HG03558 (cell line): ENCODE measurements at regions not wholly inside any gene's neighbourhood (a gene's known extent, or its start where the extent isn't known, plus 50 kb on each side); places are given as distances from the start of the nearest gene placed in this dataset.

Source experiments
- ATAC-seq: cut with Tn5 transposase; IDR thresholded peaks from one replicate; pipeline ENCODE4 v1.9.1; 2021; ENCODE audit warnings: moderate number of reproducible peaks; ENCODE audit not compliant: unreplicated experiment; ENCODE audit errors: extremely low read depth

- ATAC-seq = no peak
Measured at GRCh38 chr13:47218611-47219010, 321.8 kb upstream of the HTR2A start.

DNA sequence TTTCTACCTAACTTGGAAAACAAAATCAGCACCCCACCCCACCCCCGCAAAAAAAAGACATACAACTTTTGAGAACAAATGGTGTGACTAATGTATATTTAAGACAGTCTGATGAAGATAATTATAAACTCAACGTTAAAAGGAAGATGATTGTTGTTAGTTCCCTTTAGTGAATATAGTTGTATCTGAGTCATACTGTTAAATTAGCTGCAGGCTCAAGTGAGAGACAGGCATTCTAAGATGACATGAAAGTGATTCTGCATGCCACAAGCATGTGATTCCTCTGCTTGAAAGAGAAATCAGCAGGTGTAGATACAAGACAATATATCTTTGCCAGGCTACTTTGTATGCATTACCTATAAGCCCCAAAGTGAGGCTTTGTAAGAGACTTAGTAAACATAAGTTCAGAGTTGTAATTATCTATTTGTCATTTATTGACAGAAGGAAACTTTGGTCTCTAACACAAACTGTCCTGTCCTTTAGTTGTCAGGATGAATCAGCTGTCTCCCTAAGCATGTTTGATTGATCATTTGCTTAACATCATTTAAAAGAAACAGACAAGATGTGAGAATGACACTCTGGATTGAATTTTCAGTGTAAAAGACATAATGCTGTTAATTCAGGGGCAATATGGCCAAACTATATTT, 319.4 kb upstream of the HTR2A start:
- ATAC-seq = no peak

- ATAC-seq = no peak
Measured at GRCh38 chr13:47215736-47216135, 318.9 kb upstream of the HTR2A start.

GRCh38 chr13:47213047-47213446, 316.2 kb upstream of the HTR2A start:
- ATAC-seq = no peak

GRCh38 chr13:47211106-47211505, 314.3 kb upstream of the HTR2A start:
- ATAC-seq = no peak

GRCh38 chr13:47206111-47206510, 309.3 kb upstream of the HTR2A start:
- ATAC-seq = no peak

DNA sequence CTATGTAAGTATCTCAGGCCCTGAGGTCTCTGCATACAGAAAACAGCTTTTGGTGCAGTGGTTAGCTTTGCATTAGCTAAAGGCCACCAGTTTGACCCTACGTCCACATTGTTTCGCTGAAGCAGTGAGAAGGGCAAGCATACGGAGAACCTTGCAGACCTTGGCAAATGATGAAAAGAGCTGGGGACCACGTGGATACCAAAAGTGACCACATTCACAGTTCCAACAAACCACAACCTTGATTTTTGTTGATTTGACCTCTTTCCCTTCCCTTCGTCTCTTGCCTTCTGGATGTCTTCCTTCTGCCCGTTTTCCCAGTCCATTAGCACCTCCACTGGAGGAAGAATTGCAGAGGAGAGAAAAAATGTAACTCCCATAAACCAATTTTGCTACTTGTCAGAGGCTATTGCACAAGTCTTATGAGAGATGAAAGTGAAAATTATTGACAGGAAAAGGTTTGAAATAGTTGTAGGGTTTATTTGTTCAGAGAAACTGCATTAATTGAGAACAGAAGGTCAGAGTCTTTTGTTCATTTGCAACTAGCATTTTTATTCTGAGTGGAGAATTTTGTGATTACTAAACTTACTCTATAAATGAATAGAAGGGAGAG, 293.9 kb upstream of the HTR2A start:
- no peak for ATAC-seq

DNA sequence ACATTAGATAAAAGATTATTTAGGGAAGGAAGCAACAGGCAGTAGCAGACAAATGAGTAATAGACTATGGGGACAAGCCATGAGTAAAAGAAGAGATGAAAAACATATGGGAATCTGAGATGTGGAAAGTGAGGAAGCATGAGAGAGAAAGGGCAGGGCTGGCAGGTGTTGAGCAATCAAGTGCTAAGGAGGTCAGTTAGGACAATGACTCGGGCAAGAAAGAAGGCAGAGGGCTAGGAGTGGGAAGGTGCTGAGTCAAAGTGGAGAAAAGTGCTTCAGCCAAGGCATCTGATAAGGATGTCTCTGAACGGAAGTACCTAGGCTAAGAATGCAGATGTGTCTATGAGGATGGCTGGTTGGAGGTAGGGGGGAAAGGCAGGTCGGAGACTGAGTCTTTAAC, 291.9 kb upstream of the HTR2A start:
- ATAC-seq = no peak

- ATAC-seq = no peak
Measured at GRCh38 chr13:47186471-47186870, 289.6 kb upstream of the HTR2A start.

DNA sequence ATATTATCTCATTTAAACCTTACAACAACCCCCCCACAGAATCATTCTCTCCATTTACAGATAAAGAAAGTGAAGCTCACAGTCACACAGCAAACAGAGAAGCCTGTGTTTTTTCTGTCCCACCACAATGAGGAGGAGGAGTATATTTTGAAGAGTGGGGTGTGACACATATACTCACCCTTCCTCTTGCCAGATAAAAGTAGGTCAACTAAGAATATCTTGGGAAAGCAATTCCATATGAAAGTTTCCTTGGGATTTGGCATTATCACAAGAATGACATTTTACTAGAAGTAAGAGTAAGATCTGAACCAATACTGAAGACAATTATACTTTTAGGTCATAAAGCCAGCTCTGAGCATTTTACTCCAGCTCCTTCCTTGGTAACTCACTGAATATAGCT, 287.5 kb upstream of the HTR2A start:
- no peak for ATAC-seq

DNA sequence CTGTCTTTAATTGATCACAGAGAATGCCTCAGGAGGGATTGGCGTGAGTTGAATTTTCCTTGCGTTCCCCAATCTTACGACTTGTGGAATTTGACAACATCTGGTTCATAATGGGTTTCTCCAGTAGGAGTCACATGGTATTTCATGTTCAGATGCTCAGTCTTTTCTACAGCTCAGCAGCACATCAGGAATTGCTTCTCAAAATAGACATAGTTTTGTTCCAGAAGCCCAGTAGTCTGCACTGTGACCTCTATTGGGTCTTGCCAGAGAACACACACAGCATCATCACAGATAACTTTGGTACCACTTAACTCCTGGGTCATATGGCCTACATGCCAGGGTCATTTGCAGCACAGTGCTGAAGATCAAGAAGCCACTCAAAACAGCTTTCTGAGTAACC, 282.5 kb upstream of the HTR2A start:
- no peak for ATAC-seq

DNA sequence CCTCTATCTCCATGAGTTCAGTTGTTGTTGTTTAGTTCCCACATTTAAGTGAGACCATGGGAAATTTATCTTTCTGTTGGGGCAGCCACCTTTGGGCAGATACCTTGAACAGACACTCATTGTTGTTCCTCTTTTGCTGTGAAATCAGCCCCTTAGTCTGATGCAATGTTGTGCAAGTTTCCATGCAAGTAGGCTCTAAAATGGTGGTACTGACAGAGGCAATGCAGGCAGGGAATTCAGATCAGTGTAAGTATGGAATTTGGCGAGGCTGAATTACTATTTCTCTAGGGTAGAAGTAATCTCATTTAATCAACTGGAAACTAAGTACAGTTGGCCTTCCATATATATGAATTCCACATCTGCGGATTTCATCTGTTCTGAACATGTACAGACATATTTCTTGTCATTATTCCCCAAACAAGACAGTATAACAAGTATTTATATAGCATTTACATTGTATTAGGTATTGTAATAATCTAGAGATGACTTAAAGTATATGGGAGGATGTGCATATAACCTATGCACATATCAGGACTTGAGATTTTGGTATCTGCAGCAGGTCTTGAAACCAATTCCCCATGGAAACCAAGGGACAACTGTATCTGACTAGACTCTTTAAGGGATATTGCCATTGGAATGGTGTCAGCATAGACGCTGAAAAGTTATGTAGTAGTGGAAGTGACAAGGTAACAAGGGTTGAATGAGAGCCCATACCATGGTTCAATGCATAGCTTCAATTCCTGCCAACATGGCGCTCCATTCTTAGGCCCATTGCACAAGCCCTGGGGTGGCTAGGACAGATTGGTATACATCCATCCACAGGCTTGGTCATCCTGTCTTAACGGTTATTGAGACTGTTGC, 281.5 kb upstream of the HTR2A start:
- ATAC-seq = no peak

GRCh38 chr13:47175172-47175866, 278.5 kb upstream of the HTR2A start:
- no peak for ATAC-seq

- ATAC-seq = no peak
Measured at GRCh38 chr13:47170971-47171370, 274.1 kb upstream of the HTR2A start.

- ATAC-seq = no peak
Measured at GRCh38 chr13:47168618-47169017, 271.8 kb upstream of the HTR2A start.

GRCh38 chr13:47168066-47168465, 271.2 kb upstream of the HTR2A start:
- no peak for ATAC-seq

DNA sequence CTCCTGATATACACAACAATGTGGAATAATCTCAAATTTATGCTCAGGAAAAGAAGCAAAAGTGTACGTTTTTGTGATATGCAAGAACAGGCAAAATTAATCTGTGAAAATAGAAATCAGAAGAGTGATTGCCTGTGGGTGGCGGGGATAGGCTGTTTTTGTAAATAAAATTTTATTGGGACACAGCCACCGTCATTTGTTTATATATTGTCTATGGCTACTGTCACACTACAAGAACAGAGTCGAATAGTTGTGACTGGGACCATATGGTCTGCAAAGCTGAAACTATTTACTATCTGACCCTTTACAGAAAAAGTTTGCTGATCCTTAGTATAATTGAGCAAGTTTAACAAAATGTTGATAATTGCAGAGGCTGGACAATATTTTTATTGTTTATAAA, 269.5 kb upstream of the HTR2A start:
- ATAC-seq = no peak

GRCh38 chr13:47159853-47160550, 263.1 kb upstream of the HTR2A start:
- no peak for ATAC-seq

GRCh38 chr13:47158593-47158992, 261.7 kb upstream of the HTR2A start:
- no peak for ATAC-seq

DNA sequence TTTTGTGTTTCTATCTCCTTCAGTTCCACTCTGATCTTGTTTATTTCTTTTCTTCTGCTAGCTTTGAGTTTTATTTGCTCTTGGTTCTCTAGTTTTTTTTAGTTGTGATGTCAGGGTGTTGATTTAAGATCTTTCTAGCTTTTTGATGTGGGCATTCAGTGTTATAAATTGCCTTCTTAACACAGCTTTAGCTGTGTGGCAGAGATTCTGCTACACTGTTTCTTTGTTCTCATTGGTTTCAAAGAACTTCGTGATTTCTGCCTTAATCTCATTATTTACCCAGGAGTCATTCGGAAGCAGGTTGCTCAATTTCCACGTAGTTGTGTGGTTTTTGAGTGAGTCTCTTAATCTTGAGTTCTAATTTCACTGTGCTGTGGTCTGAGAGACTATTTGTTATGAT, 251.7 kb upstream of the HTR2A start:
- ATAC-seq = no peak
